ENCODE measurements at regions not wholly inside any gene's neighbourhood (a gene's known extent, or its start where the extent isn't known, plus 50 kb on each side); places are given as distances from the start of the nearest gene placed in this dataset.

GRCh38 chr18:22570492-22570891, 152.8 kb upstream of the CTAGE1 start:
- DNase-seq (ENCODE audit: low spot score): no peak
- Histone ChIP-seq H3K27ac (ENCODE audit: poor library complexity, severe bottlenecking) (no peak overlapping the region), H3K36me3 (ENCODE audit: low read depth) (no peaks in the 10 kb centered on the region), H3K9me3 (ENCODE audit: severe bottlenecking) (no peaks in the 10 kb centered on the region), H3K4me1 (ENCODE audit: insufficient read depth, poor library complexity, severe bottlenecking) (no peaks in the 10 kb centered on the region), H3K4me3 (ENCODE audit: severe bottlenecking) (no peak overlapping the region), H3K27me3 (ENCODE audit: insufficient read depth, poor library complexity, severe bottlenecking) (no peaks in the 10 kb centered on the region)
- ATAC-seq (ENCODE audit: low read depth): no peak
- no peak for TF ChIP-seq CTCF (IDR thresholded peaks at IDR 0.05; ENCODE audit: poor library complexity, severe bottlenecking)

GRCh38 chr18:22572341-22572740, 154.6 kb upstream of the CTAGE1 start:
- Histone ChIP-seq H3K4me1 (ENCODE audit: insufficient read depth, poor library complexity, severe bottlenecking) (no peaks in the 10 kb centered on the region), H3K4me3 (ENCODE audit: severe bottlenecking) (no peak overlapping the region), H3K27me3 (ENCODE audit: insufficient read depth, poor library complexity, severe bottlenecking) (no peaks in the 10 kb centered on the region), H3K36me3 (ENCODE audit: low read depth) (no peaks in the 10 kb centered on the region), H3K27ac (ENCODE audit: poor library complexity, severe bottlenecking) (no peak overlapping the region), H3K9me3 (ENCODE audit: severe bottlenecking) (no peaks in the 10 kb centered on the region)
- no peak for TF ChIP-seq CTCF (IDR thresholded peaks at IDR 0.05; ENCODE audit: poor library complexity, severe bottlenecking)
- DNase-seq (ENCODE audit: low spot score) (no peak), ATAC-seq (ENCODE audit: low read depth) (no peak)

- TF ChIP-seq CTCF (IDR thresholded peaks at IDR 0.05; ENCODE audit: poor library complexity, severe bottlenecking): no peak
- Histone ChIP-seq H3K4me1 (ENCODE audit: insufficient read depth, poor library complexity, severe bottlenecking) (peaks cover 4% of the 10 kb centered on the region), H3K27me3 (ENCODE audit: insufficient read depth, poor library complexity, severe bottlenecking) (no peaks in the 10 kb centered on the region), H3K9me3 (ENCODE audit: severe bottlenecking) (no peaks in the 10 kb centered on the region), H3K4me3 (ENCODE audit: severe bottlenecking) (no peak overlapping the region), H3K27ac (ENCODE audit: poor library complexity, severe bottlenecking) (no peak overlapping the region), H3K36me3 (ENCODE audit: low read depth) (no peaks in the 10 kb centered on the region)
- ATAC-seq (ENCODE audit: low read depth) (no peak), DNase-seq (ENCODE audit: low spot score) (no peak)
Observed at GRCh38 chr18:22579271-22579670, 161.6 kb upstream of the CTAGE1 start.

- ATAC-seq (ENCODE audit: low read depth): no peak
- H3K9me3 ChIP-seq (ENCODE audit: severe bottlenecking): no peaks in the 10 kb centered on the region
- H3K4me1 ChIP-seq (ENCODE audit: insufficient read depth, poor library complexity, severe bottlenecking): peaks cover under 1% of the 10 kb centered on the region
- no peak overlapping the region for H3K4me3 ChIP-seq (ENCODE audit: severe bottlenecking)
- no peaks in the 10 kb centered on the region for H3K36me3 ChIP-seq (ENCODE audit: low read depth)
- H3K27ac ChIP-seq (ENCODE audit: poor library complexity, severe bottlenecking): no peak overlapping the region
- H3K27me3 ChIP-seq (ENCODE audit: insufficient read depth, poor library complexity, severe bottlenecking): no peaks in the 10 kb centered on the region
- no peak for TF ChIP-seq CTCF (IDR thresholded peaks at IDR 0.05; ENCODE audit: poor library complexity, severe bottlenecking)
- no peak for DNase-seq (ENCODE audit: low spot score)
Observed at GRCh38 chr18:22585333-22585732, 167.6 kb upstream of the CTAGE1 start.

GRCh38 chr18:22585821-22586220, 168.1 kb upstream of the CTAGE1 start:
- no peak for ATAC-seq (ENCODE audit: low read depth)
- Histone ChIP-seq H3K4me1 (ENCODE audit: insufficient read depth, poor library complexity, severe bottlenecking) (no peaks in the 10 kb centered on the region), H3K27me3 (ENCODE audit: insufficient read depth, poor library complexity, severe bottlenecking) (no peaks in the 10 kb centered on the region), H3K4me3 (ENCODE audit: severe bottlenecking) (no peak overlapping the region), H3K27ac (ENCODE audit: poor library complexity, severe bottlenecking) (no peak overlapping the region), H3K36me3 (ENCODE audit: low read depth) (no peaks in the 10 kb centered on the region), H3K9me3 (ENCODE audit: severe bottlenecking) (no peaks in the 10 kb centered on the region)
- DNase-seq (ENCODE audit: low spot score): no peak
- no peak for TF ChIP-seq CTCF (IDR thresholded peaks at IDR 0.05; ENCODE audit: poor library complexity, severe bottlenecking)
